ENCODE measurements at regions not wholly inside any gene's neighbourhood (a gene's known extent, or its start where the extent isn't known, plus 50 kb on each side); places are given as distances from the start of the nearest gene placed in this dataset.

DNA sequence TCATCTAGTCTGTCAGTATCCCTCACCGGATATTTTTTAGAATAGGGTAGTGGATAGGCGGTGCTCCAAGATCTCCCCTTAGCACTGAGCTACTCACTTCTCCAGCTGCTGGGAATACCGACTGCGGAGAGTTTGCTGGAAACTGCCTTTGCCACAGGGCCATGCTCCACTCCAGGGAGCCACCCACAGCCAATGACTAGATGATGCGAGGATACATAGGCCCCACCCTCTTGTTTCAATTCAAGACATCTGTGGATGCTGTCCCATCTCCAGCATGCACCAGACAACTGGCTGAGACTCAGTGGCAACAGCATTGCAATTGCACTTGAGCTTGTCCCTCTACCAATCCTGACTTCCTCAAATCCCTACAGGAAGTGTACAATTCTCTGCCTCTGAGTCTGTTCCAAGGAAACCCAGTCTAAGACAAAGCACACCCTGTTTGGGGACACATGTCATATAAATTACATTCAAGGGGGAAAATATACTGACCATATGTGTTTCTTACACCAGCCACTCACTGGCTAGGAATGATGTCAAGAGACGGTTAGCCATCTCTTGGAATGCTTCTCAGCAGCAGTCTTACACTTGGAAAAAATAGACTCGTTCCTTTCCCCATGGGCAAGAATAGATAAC, 312.6 kb upstream of the KIF2A start:
- CTCF ChIA-PET = interaction anchor here (1.4 kb wide), 1 partner anchor 11 kb away, joined by 4 read pairs; no protein-coding TSS in a partner anchor
- intact Hi-C loops (cut with micrococcal nuclease) = no loop called here
- H3K4me1 ChIP-seq (ENCODE audit: control insufficient read depth, extremely low read depth, insufficient read depth, low read length) = no peaks in the 10 kb centered on the region

DNA sequence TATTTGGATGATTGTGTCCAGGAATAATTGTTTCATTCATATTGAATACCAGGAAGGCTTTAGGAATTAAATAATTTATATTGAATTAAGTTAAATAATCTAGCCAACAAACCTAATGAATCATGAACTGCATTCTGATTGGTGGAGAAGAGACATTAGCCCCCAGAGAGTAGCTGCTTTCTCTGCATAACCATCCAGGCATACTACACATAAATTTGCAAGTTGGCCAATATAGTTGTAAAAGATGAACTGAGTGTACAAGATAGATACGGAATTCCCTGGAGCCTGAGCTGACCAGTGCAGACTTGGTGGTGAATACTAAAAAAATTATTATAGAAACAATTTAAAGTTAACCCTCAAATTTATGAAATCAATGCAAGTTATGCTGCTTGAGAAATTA, 311.8 kb upstream of the KIF2A start:
- no peaks in the 10 kb centered on the region for H3K4me1 ChIP-seq (ENCODE audit: control insufficient read depth, extremely low read depth, insufficient read depth, low read length)
- no peak overlapping the region for H3K4me2 ChIP-seq (ENCODE audit: insufficient read depth, low read length)
- no peaks in the 10 kb centered on the region for H3K9me3 ChIP-seq (replicated peaks; ENCODE audit: control insufficient read depth, insufficient read depth, low read length)
- no peak for TF ChIP-seq POLR2AphosphoS5 (IDR thresholded peaks at IDR 0.05; ENCODE audit: insufficient read depth, low read depth, low read length)
- no peak for TF ChIP-seq POLR2A (IDR thresholded peaks at IDR 0.05; ENCODE audit: low read depth, low read length)
- no peak for TF ChIP-seq FOS (IDR thresholded peaks at IDR 0.05; ENCODE audit: borderline replicate concordance, insufficient read depth, low read length)
- no peak for TF ChIP-seq JUN (IDR thresholded peaks at IDR 0.05; ENCODE audit: borderline replicate concordance, insufficient read depth, insufficient read length, low read depth)
- TF ChIP-seq, protein P1, sequence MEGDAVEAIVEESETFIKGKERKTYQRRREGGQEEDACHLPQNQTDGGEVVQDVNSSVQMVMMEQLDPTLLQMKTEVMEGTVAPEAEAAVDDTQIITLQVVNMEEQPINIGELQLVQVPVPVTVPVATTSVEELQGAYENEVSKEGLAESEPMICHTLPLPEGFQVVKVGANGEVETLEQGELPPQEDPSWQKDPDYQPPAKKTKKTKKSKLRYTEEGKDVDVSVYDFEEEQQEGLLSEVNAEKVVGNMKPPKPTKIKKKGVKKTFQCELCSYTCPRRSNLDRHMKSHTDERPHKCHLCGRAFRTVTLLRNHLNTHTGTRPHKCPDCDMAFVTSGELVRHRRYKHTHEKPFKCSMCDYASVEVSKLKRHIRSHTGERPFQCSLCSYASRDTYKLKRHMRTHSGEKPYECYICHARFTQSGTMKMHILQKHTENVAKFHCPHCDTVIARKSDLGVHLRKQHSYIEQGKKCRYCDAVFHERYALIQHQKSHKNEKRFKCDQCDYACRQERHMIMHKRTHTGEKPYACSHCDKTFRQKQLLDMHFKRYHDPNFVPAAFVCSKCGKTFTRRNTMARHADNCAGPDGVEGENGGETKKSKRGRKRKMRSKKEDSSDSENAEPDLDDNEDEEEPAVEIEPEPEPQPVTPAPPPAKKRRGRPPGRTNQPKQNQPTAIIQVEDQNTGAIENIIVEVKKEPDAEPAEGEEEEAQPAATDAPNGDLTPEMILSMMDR (IDR thresholded peaks at IDR 0.05; ENCODE audit: extremely low read depth in 1 of 2, insufficient read depth in 1 of 2, low read depth in 1 of 2, low read length in 2 of 2) = no peak
- TF ChIP-seq, protein P2, sequence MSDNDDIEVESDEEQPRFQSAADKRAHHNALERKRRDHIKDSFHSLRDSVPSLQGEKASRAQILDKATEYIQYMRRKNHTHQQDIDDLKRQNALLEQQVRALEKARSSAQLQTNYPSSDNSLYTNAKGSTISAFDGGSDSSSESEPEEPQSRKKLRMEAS (IDR thresholded peaks at IDR 0.05; ENCODE audit: insufficient read depth, insufficient read length) = no peak
- no peak for TF ChIP-seq EZH2 (IDR thresholded peaks at IDR 0.05; ENCODE audit: borderline replicate concordance, low read depth, low read length, severe bottlenecking)
- no peaks in the 10 kb centered on the region for H4K20me1 ChIP-seq (replicated peaks; ENCODE audit: control insufficient read depth, extremely low read depth, insufficient read depth, low read length)
- no peak overlapping the region for H2AFZ ChIP-seq (ENCODE audit: low read depth, low read length)
- DNase-seq (ENCODE audit: low read depth, low spot score) = no peak
- dilution Hi-C loops (cut with MboI; ENCODE audit: extremely low pct_ligation_motif_present, low sequenced_read_pairs) (no loop called here), intact Hi-C loops (cut with micrococcal nuclease) (no loop called here)
- BruUV-seq (replicated peaks) = no TSS peak
- ChIA-PET CTCF (interaction anchor here (1.4 kb wide), 1 partner anchor 11 kb away, joined by 4 read pairs; no protein-coding TSS in a partner anchor), POLR2A (no interaction called here)
- H3K4me3 ChIP-seq (replicated peaks in 1 of 3; ENCODE audit: insufficient read depth in 1 of 3, low read depth in 1 of 3, low read length in 3 of 3) = no peak overlapping the region
- H3K36me3 ChIP-seq (ENCODE audit: control insufficient read depth in 2 of 2, extremely low read depth in 1 of 2, insufficient read depth in 2 of 2, low read length in 2 of 2) = no peaks in the 10 kb centered on the region
- H3K9me1 ChIP-seq (replicated peaks; ENCODE audit: control insufficient read depth, extremely low read depth, insufficient read depth, low read length) = no peaks in the 10 kb centered on the region
- FAIRE-seq = no peak
- no peak overlapping the region for H3K9ac ChIP-seq (replicated peaks; ENCODE audit: extremely low read depth, insufficient read depth, low read length)
- H3K27ac ChIP-seq (ENCODE audit: insufficient read depth, low read depth, low read length) = no peak overlapping the region
- no peaks in the 10 kb centered on the region for H3K79me2 ChIP-seq (ENCODE audit: control insufficient read depth, insufficient read depth, low read length)
- no peaks in the 10 kb centered on the region for H3K27me3 ChIP-seq (ENCODE audit: control insufficient read depth in 2 of 2, insufficient read depth in 2 of 2, low read length in 2 of 2)

More for the DNA sequence above, 312.6 kb upstream of the KIF2A start:
- Histone ChIP-seq H3K4me2 (ENCODE audit: insufficient read depth, low read length) (no peak overlapping the region), H3K9me1 (replicated peaks; ENCODE audit: control insufficient read depth, extremely low read depth, insufficient read depth, low read length) (no peaks in the 10 kb centered on the region), H3K79me2 (ENCODE audit: control insufficient read depth, insufficient read depth, low read length) (no peaks in the 10 kb centered on the region), H3K27me3 (ENCODE audit: control insufficient read depth in 2 of 2, insufficient read depth in 2 of 2, low read length in 2 of 2) (no peaks in the 10 kb centered on the region), H3K4me3 (replicated peaks in 1 of 3; ENCODE audit: insufficient read depth in 1 of 3, low read depth in 1 of 3, low read length in 3 of 3) (no peak overlapping the region), H4K20me1 (replicated peaks; ENCODE audit: control insufficient read depth, extremely low read depth, insufficient read depth, low read length) (no peaks in the 10 kb centered on the region), H3K27ac (ENCODE audit: insufficient read depth, low read depth, low read length) (no peak overlapping the region), H3K9me3 (replicated peaks; ENCODE audit: control insufficient read depth, insufficient read depth, low read length) (no peaks in the 10 kb centered on the region), H3K9ac (replicated peaks; ENCODE audit: extremely low read depth, insufficient read depth, low read length) (no peak overlapping the region), H3K36me3 (ENCODE audit: control insufficient read depth in 2 of 2, extremely low read depth in 1 of 2, insufficient read depth in 2 of 2, low read length in 2 of 2) (no peaks in the 10 kb centered on the region), H2AFZ (ENCODE audit: low read depth, low read length) (no peak overlapping the region)
- TF ChIP-seq, protein P2 (IDR thresholded peaks at IDR 0.05; ENCODE audit: insufficient read depth, insufficient read length) = no peak
- TF ChIP-seq EZH2 (IDR thresholded peaks at IDR 0.05; ENCODE audit: borderline replicate concordance, low read depth, low read length, severe bottlenecking) = no peak
- no peak for TF ChIP-seq FOS (IDR thresholded peaks at IDR 0.05; ENCODE audit: borderline replicate concordance, insufficient read depth, low read length)
- TF ChIP-seq POLR2A (IDR thresholded peaks at IDR 0.05; ENCODE audit: low read depth, low read length) = no peak
- no peak for DNase-seq (ENCODE audit: low read depth, low spot score)
- POLR2A ChIA-PET = no interaction called here
- dilution Hi-C loops (cut with MboI; ENCODE audit: extremely low pct_ligation_motif_present, low sequenced_read_pairs) = no loop called here
- FAIRE-seq = no peak
- no TSS peak for BruUV-seq (replicated peaks)
